ENCODE measurements at regions not wholly inside any gene's neighbourhood (a gene's known extent, or its start where the extent isn't known, plus 50 kb on each side); places are given as distances from the start of the nearest gene placed in this dataset.

DNA sequence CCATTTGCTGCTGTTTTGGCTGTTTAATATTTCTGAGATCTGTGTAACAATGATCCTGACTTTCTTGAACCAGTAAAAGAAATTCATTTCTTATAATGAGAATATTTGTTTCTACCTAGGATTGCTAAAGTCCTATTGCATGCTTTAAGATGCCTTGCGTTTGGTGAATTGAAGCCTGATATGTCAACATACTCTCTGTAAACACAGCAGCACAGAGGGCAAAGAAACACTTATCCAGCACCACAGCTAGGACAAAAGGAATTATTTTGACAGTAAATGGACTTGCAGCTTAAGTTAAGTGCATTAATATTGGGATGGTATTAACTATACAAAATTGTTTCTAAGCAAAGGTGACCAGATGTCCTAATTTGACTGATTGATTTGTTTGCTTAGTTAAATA, 2031.2 kb upstream of the CDH6 start:
- TF ChIP-seq EZH2phosphoT487 (IDR thresholded peaks at IDR 0.05; ENCODE audit: borderline replicate concordance, low read depth, low read length), result no peak
- TF ChIP-seq, protein P1, sequence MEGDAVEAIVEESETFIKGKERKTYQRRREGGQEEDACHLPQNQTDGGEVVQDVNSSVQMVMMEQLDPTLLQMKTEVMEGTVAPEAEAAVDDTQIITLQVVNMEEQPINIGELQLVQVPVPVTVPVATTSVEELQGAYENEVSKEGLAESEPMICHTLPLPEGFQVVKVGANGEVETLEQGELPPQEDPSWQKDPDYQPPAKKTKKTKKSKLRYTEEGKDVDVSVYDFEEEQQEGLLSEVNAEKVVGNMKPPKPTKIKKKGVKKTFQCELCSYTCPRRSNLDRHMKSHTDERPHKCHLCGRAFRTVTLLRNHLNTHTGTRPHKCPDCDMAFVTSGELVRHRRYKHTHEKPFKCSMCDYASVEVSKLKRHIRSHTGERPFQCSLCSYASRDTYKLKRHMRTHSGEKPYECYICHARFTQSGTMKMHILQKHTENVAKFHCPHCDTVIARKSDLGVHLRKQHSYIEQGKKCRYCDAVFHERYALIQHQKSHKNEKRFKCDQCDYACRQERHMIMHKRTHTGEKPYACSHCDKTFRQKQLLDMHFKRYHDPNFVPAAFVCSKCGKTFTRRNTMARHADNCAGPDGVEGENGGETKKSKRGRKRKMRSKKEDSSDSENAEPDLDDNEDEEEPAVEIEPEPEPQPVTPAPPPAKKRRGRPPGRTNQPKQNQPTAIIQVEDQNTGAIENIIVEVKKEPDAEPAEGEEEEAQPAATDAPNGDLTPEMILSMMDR (conservative IDR thresholded peaks at IDR 0.05; ENCODE audit: low read length), result no peak

All from OCI-LY7 (cell line).